AG04449 (cell line): ENCODE measurements at regions not wholly inside any gene's neighbourhood (a gene's known extent, or its start where the extent isn't known, plus 50 kb on each side); places are given as distances from the start of the nearest gene placed in this dataset.

Source experiments
- CTCF ChIA-PET: fragments of 350-600 bp; formaldehyde crosslinking; extraction: SDS; loops from one replicate; lab custom pipeline; 2021; ENCODE audit warnings: antibody characterized with exemption; lab: Yijun Ruan, JAX
- POLR2A ChIA-PET: fragments of 400-600, 350-600 bp; formaldehyde crosslinking; extraction: SDS; loops from one replicate; lab custom pipeline; 2020; ENCODE audit warnings: antibody characterized with exemption, inconsistent platforms; lab: Yijun Ruan, JAX
- DNase-seq: peaks from one replicate; pipeline ENCODE4 v3.0.0-alpha.2; 2010; ENCODE audit warnings: low read depth, low spot score
- H3K4me3 ChIP-seq: 2 replicates; pipeline ENCODE4 v1.5.1; 2011; ENCODE audit warnings: low read depth, mild to moderate bottlenecking, control low read depth, low read length
- CTCF ChIP-seq: IDR thresholded peaks from one replicate; pipeline ENCODE4 v1.5.1; 2011; ENCODE audit warnings: mild to moderate bottlenecking, moderate library complexity, low read length, control low read depth, inconsistent platforms; ENCODE audit not compliant: insufficient read depth; ENCODE audit errors: missing control alignments

GRCh38 chr20:60107621-60108390 lies 149.6 kb downstream of the CDH26 start:
- POLR2A ChIA-PET: interaction anchor here (0.6 kb wide), 1 partner anchor 1054 kb away, joined by 3 read pairs; no protein-coding TSS in a partner anchor
- CTCF ChIA-PET: interaction anchor here (1.9 to 2.2 kb wide), 2 partner anchors 50 to 103 kb away, joined by 4 to 7 read pairs; no protein-coding TSS in a partner anchor
- no peak for TF ChIP-seq CTCF
- no peak overlapping the region for H3K4me3 ChIP-seq
- DNase-seq: no peak

GRCh38 chr20:60108397-60108796 lies 150.2 kb downstream of the CDH26 start:
- ChIA-PET CTCF (interaction anchor here (1.9 to 2.2 kb wide), 2 partner anchors 51 to 102 kb away, joined by 4 to 7 read pairs; no protein-coding TSS in a partner anchor), POLR2A (interaction anchor here (0.6 kb wide), 1 partner anchor 1053 kb away, joined by 3 read pairs; no protein-coding TSS in a partner anchor)
- no peak overlapping the region for H3K4me3 ChIP-seq
- peak; percentile 53 for DNase-seq
- no peak for TF ChIP-seq CTCF

GRCh38 chr20:60113024-60113724 lies 155.0 kb downstream of the CDH26 start:
- ChIA-PET CTCF (no interaction called here), POLR2A (no interaction called here)
- DNase-seq: no peak

GRCh38 chr20:60113771-60114170 lies 155.5 kb downstream of the CDH26 start:
- POLR2A ChIA-PET: no interaction called here
- no peak for DNase-seq
- no peak for TF ChIP-seq CTCF
- CTCF ChIA-PET: no interaction called here
- H3K4me3 ChIP-seq: no peak overlapping the region

More at GRCh38 chr20:60113024-60113724, 155.0 kb downstream of the CDH26 start:
- no peak for TF ChIP-seq CTCF
- H3K4me3 ChIP-seq: no peak overlapping the region

- no peak for TF ChIP-seq CTCF
- no peak for DNase-seq
- no peak overlapping the region for H3K4me3 ChIP-seq
- POLR2A ChIA-PET: no interaction called here
- CTCF ChIA-PET: interaction anchor here (1.0 to 1.6 kb wide), 3 partner anchors 9 to 58 kb away, joined by 3 to 6 read pairs (median 3); no protein-coding TSS in a partner anchor
Observed at GRCh38 chr20:60115451-60115850, 157.2 kb downstream of the CDH26 start.
